HepG2 (cell line): ENCODE measurements at regions not wholly inside any gene's neighbourhood (a gene's known extent, or its start where the extent isn't known, plus 50 kb on each side); places are given as distances from the start of the nearest gene placed in this dataset.

Experiments used
- ATAC-seq: fragments of 200-7000 bp; cut with Tn5 transposase; 3 replicates; pipeline ENCODE4 v1.9.1; 2020; ENCODE audit warnings: mild to moderate bottlenecking, moderate library complexity
- BruUV-seq: library from RNA; stranded (reverse); fragments of 400-500 nt; replicated peaks from 2 replicates; lab custom pipeline; 2021; lab: Mats Ljungman, UMichigan
- CTCF ChIA-PET: fragments of 300-600 bp; formaldehyde crosslinking; extraction: SDS; loops from one replicate; lab custom pipeline; 2021; ENCODE audit warnings: low total read pairs, inconsistent platforms, low intra/inter-chr PET ratio; lab: Yijun Ruan, JAX
- POLR2A ChIA-PET: fragments of 350-600 bp; sonication (Branson Sonifier 250); formaldehyde crosslinking; loops from one replicate; lab custom pipeline; 2020; ENCODE audit warnings: antibody characterized with exemption, inconsistent platforms; lab: Yijun Ruan, JAX
- DNase-seq: peaks from one replicate; pipeline ENCODE4 v3.0.0-alpha.2; 2015; ENCODE audit warnings: low spot score
- FAIRE-seq: peaks from 3 replicates; lab custom pipeline; 2011; peaks lifted over from hg19 to GRCh38; lab: Jason Lieb, UNC
- H2AFZ ChIP-seq: one replicate; pipeline ENCODE4 v1.6.1; 2011; ENCODE audit warnings: low read length, inconsistent platforms
- H3K27ac ChIP-seq: fragments of 300-600 bp; 3 replicates; pipeline ENCODE4 v1.8.0; 2011; ENCODE audit warnings: mixed run types, mild to moderate bottlenecking, mixed read lengths, low read length, inconsistent platforms; ENCODE audit not compliant: insufficient read depth; ENCODE audit errors: extremely low read length
- H3K27me3 ChIP-seq, 2 experiments: fragments of 200-600 bp in 1 of 2; 2 replicates in 1 of 2; 3 replicates in 1 of 2; pipeline versions ENCODE4 v1.6.0 to v1.8.0; 2011; ENCODE audit warnings: low read length in 2 of 2, mild to moderate bottlenecking in 2 of 2, moderate library complexity in 2 of 2, inconsistent platforms in 1 of 2; ENCODE audit not compliant: insufficient read depth in 2 of 2, control insufficient read depth in 1 of 2
- H3K36me3 ChIP-seq, 2 experiments: fragments of 200-600 bp in 1 of 2; replicated peaks in 1 of 2; 2 replicates in 1 of 2; 3 replicates in 1 of 2; pipeline versions ENCODE4 v1.5.1 to v1.8.0; 2011; ENCODE audit warnings: low read length in 2 of 2, inconsistent platforms in 1 of 2; ENCODE audit not compliant: insufficient read depth in 2 of 2, control insufficient read depth in 1 of 2
- H3K4me1 ChIP-seq: 2 replicates; pipeline ENCODE4 v1.5.1; 2012; ENCODE audit warnings: low read length, inconsistent platforms; ENCODE audit not compliant: insufficient read depth
- H3K4me2 ChIP-seq: 2 replicates; pipeline ENCODE4 v1.6.0; 2011; ENCODE audit warnings: low read depth, low read length, inconsistent platforms
- H3K4me3 ChIP-seq, 3 experiments: fragments of 200-600 bp in 1 of 3; sonication (generic), shearing (Covaris generic) in 1 of 3; replicated peaks in 1 of 3; 2 replicates each; pipeline ENCODE4 v1.5.1; 2011 to 2016; ENCODE audit warnings: low read length in 3 of 3, inconsistent platforms in 2 of 3, low read depth in 2 of 3, mild to moderate bottlenecking in 2 of 3, control low read depth in 1 of 3, mixed read lengths in 1 of 3; ENCODE audit not compliant: insufficient read depth in 1 of 3
- H3K79me2 ChIP-seq: one replicate; pipeline ENCODE4 v1.6.1; 2011; ENCODE audit warnings: low read length, inconsistent platforms; ENCODE audit not compliant: insufficient read depth
- H3K9ac ChIP-seq: 2 replicates; pipeline ENCODE4 v1.6.0; 2011; ENCODE audit warnings: mild to moderate bottlenecking, low read depth, low read length, inconsistent platforms; ENCODE audit not compliant: insufficient read depth
- H3K9me3 ChIP-seq: 2 replicates; pipeline ENCODE4 v1.5.1; 2012; ENCODE audit warnings: mild to moderate bottlenecking, low read length
- H4K20me1 ChIP-seq: 2 replicates; pipeline ENCODE4 v1.6.0; 2011; ENCODE audit warnings: inconsistent platforms, mild to moderate bottlenecking, low read length, moderate library complexity; ENCODE audit not compliant: insufficient read depth
- ARNT ChIP-seq: fragments of 450-650 bp; IDR thresholded peaks from 2 replicates; pipeline ENCODE4 v1.6.1; 2017
- ATF2 ChIP-seq: sonication (generic); formaldehyde crosslinking; IDR thresholded peaks from 2 replicates; pipeline ENCODE4 v1.4.0; 2020; ENCODE audit warnings: missing genetic modification reagents
- ATM ChIP-seq: fragments of 450-650 bp; IDR thresholded peaks from 2 replicates; pipeline ENCODE4 v1.7.1; 2017; ENCODE audit warnings: mild to moderate bottlenecking, borderline replicate concordance
- BCL6 ChIP-seq: IDR thresholded peaks from 2 replicates; pipeline ENCODE4 v1.6.1; 2016; ENCODE audit warnings: missing genetic modification reagents, missing compliant biosample characterization
- CENPT ChIP-seq: sonication (generic); formaldehyde crosslinking; IDR thresholded peaks from 2 replicates; pipeline ENCODE4 v1.8.0; 2022; ENCODE audit warnings: low read depth, mild to moderate bottlenecking, moderate library complexity, missing genetic modification reagents
- DMTF1 ChIP-seq: sonication (generic); formaldehyde crosslinking; IDR thresholded peaks from 2 replicates; pipeline ENCODE4 v1.4.0; 2020; ENCODE audit warnings: mild to moderate bottlenecking, missing genetic modification reagents
- ELF4 ChIP-seq: sonication (generic); formaldehyde crosslinking; IDR thresholded peaks from 2 replicates; pipeline ENCODE4 v1.5.0; 2020; ENCODE audit warnings: missing genetic modification reagents, mild to moderate bottlenecking, moderate library complexity, borderline replicate concordance
- HMGA1 ChIP-seq: sonication (generic); formaldehyde crosslinking; conservative IDR thresholded peaks from 2 replicates; pipeline ENCODE4 v1.4.0; 2020; ENCODE audit warnings: missing genetic modification reagents
- MIER2 ChIP-seq: IDR thresholded peaks from 2 replicates; pipeline ENCODE4 v1.6.1; 2016; ENCODE audit warnings: missing biosample characterization, missing genetic modification reagents
- NFRKB ChIP-seq: fragments of 450-650 bp; IDR thresholded peaks from 2 replicates; pipeline ENCODE4 v1.6.1; 2017
- ONECUT2 ChIP-seq: sonication (generic); formaldehyde crosslinking; IDR thresholded peaks from 2 replicates; pipeline ENCODE4 v1.4.0; 2020; ENCODE audit warnings: missing genetic modification reagents
- REST ChIP-seq, 2 experiments: IDR thresholded peaks; 2 replicates each; pipeline ENCODE4 v1.6.1; 2011 to 2012; ENCODE audit warnings: low read length in 2 of 2, borderline replicate concordance in 1 of 2, low read depth in 1 of 2, mild to moderate bottlenecking in 1 of 2, moderate library complexity in 1 of 2
- ZKSCAN5 ChIP-seq: sonication (generic); formaldehyde crosslinking; IDR thresholded peaks from 2 replicates; pipeline ENCODE4 v1.5.1; 2020; ENCODE audit warnings: mild to moderate bottlenecking, missing genetic modification reagents
- ZNF124 ChIP-seq: sonication (generic); formaldehyde crosslinking; IDR thresholded peaks from 2 replicates; pipeline ENCODE4 v1.4.0; 2020; ENCODE audit warnings: missing genetic modification reagents
- ZNF225 ChIP-seq: sonication (generic); formaldehyde crosslinking; IDR thresholded peaks from 2 replicates; pipeline ENCODE4 v1.4.0; 2020; ENCODE audit warnings: mild to moderate bottlenecking, missing genetic modification reagents
- ZNF317 ChIP-seq: sonication (generic); formaldehyde crosslinking; IDR thresholded peaks from 2 replicates; pipeline ENCODE4 v1.5.0; 2020; ENCODE audit warnings: mild to moderate bottlenecking, missing genetic modification reagents
- ZNF343 ChIP-seq: sonication (generic); formaldehyde crosslinking; IDR thresholded peaks from 2 replicates; pipeline ENCODE4 v1.4.0; 2020; ENCODE audit warnings: mild to moderate bottlenecking, missing genetic modification reagents
- ZNF569 ChIP-seq: sonication (generic); formaldehyde crosslinking; IDR thresholded peaks from 2 replicates; pipeline ENCODE4 v1.5.0; 2020; ENCODE audit warnings: mild to moderate bottlenecking, missing genetic modification reagents, moderate library complexity, borderline replicate concordance
- ZNF572 ChIP-seq: sonication (generic); formaldehyde crosslinking; IDR thresholded peaks from 2 replicates; pipeline ENCODE4 v1.5.1; 2020; ENCODE audit warnings: mild to moderate bottlenecking, missing genetic modification reagents
- ZSCAN30 ChIP-seq: sonication (generic); formaldehyde crosslinking; IDR thresholded peaks from 2 replicates; pipeline ENCODE4 v1.5.0; 2020; ENCODE audit warnings: mild to moderate bottlenecking, missing genetic modification reagents
- WGBS: methylation state at CpG from one replicate; pipeline ENCODE4 v1.1.6; 2017; ENCODE audit warnings: low lambda C conversion rate; 5-methylcytosine and 5-hydroxymethylcytosine counted together
- in situ Hi-C: cut with HindIII; loops from 2 replicates; pipeline ENCODE4 v1.10.0; 2017; ENCODE audit warnings: low pct_unique_long_range_greater_than_20kb; ENCODE audit not compliant: extremely low pct_ligation_motif_present
- intact Hi-C: fragments of 100-400 bp; cut with micrococcal nuclease; formaldehyde crosslinking; loops from one replicate; pipeline ENCODE4 v1.10.0; 2022; ENCODE audit not compliant: unreplicated experiment
- TF ChIP-seq, protein P1 (sequence below): sonication (generic); formaldehyde crosslinking; IDR thresholded peaks from 2 replicates; pipeline ENCODE4 v1.8.1; 2023; ENCODE audit warnings: missing genetic modification reagents, mild to moderate bottlenecking, borderline replicate concordance

DNA sequence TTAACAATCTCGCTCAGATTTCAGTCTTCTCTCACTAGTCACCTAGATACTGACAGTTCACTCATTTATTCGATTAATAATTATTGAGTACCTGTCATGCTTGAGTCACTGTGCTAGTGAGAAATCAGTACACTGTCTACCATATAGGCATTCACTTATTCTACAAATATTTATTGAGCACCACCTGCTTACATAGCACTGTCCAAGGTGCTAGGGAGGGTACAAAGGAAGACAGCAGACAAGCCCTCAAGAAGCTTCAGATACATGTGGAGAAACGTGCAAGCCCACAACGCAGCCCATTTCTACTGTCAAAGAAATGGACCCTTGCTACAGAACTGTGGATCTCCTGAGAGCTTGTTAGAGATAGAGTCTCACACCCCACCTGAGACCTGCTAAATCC is 85.1 kb upstream of the SNAP25 start:
- in situ Hi-C loops: no loop called here
- WGBS: 15% methylated on average over 4 of the region's 4 CpGs
- H3K4me3 ChIP-seq: no peak overlapping the region
- H3K4me2 ChIP-seq: no peak overlapping the region
- no peak overlapping the region for H3K9ac ChIP-seq
- no peaks in the 10 kb centered on the region for H3K79me2 ChIP-seq
- peaks cover 17% of the 10 kb centered on the region for H3K4me1 ChIP-seq
- ATAC-seq (no peak), DNase-seq (no peak), FAIRE-seq (no peak)
- no peaks in the 10 kb centered on the region for H4K20me1 ChIP-seq
- no peak overlapping the region for H3K27ac ChIP-seq
- intact Hi-C loops: no loop called here
- H3K9me3 ChIP-seq: no peaks in the 10 kb centered on the region
- ChIA-PET POLR2A (no interaction called here), CTCF (no interaction called here)
- H3K36me3 ChIP-seq: no peaks in the 10 kb centered on the region
- 0 out of 5 replicates have a peak, but pooled peaks cover 0 to 12% of the 10 kb centered on the region in 2 experiments for H3K27me3 ChIP-seq
- BruUV-seq: no TSS peak
- H2AFZ ChIP-seq: no peak overlapping the region
- TF ChIP-seq ONECUT2 (CRISPR knock-in tag) (no peak), MIER2 (peak; percentile 62; the same call in 1 of the 2 replicates), REST (IDR thresholded peaks at IDR 0.05; ENCODE audit: borderline replicate concordance in 1 of 2, low read depth in 1 of 2, low read length in 2 of 2) (peak; percentile 12 to 85), BCL6 (CRISPR knock-in tag) (no peak), CENPT (CRISPR knock-in tag) (no peak), ZNF225 (CRISPR knock-in tag) (no peak), NFRKB (no peak), ZNF569 (no peak), ZNF317 (CRISPR knock-in tag) (no peak), ZNF124 (CRISPR knock-in tag) (no peak), ATM (no peak), ZNF343 (CRISPR knock-in tag) (no peak), ATF2 (CRISPR knock-in tag) (no peak), ZSCAN30 (CRISPR knock-in tag) (no peak), DMTF1 (CRISPR knock-in tag) (no peak), ZNF572 (CRISPR knock-in tag) (no peak), HMGA1 (CRISPR knock-in tag) (no peak), ELF4 (CRISPR knock-in tag) (no peak), ARNT (no peak), ZKSCAN5 (CRISPR knock-in tag) (no peak)
- TF ChIP-seq, protein P1, sequence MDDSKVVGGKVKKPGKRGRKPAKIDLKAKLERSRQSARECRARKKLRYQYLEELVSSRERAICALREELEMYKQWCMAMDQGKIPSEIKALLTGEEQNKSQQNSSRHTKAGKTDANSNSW (CRISPR knock-in tag): no peak
